ENCODE measurements at regions not wholly inside any gene's neighbourhood (a gene's known extent, or its start where the extent isn't known, plus 50 kb on each side); places are given as distances from the start of the nearest gene placed in this dataset.
"Not testable (repeated sequence)": the region's sequence is repeated elsewhere in the genome, so short reads cannot be mapped to it uniquely, and the experiment has no call there.

DNA sequence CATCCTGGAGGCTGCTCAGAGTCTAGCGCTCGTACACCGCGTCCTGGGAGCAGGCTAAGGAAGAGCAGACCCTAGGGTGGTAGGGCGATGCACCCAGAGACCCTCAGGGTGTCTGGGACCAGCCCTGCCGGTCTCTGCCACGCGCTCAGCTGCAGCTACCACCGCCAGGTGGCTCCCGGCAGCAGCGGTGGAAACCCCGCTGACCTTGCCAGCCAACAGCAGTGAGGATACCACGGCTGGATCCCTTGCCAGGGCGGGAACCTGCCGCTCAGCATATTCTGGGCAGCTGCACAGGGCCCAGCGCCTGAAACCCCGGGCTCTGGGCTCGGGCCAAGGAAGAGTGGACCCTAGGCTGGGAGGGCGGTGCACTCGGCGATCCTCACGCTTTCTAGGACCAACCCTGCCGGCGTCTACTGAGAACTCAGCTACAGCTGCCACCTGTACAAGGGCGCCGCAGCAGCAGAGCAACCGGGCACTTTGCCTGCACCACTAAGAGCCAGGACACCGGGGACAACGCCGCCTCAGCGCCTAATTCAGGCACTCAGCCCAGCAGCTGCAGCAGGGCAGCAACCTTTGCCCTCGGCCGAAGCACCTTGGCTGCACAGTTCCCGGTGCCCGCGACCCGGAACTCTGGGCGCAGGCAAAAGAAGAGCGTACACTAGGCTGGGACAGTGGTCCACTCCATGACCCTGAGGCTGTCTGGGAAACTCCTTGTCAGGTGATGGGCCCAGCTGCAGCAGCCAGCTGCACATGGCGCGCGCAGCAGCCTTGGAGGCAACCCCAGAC is 80.8 kb downstream of the POTEB2 start:
- H3K23ac ChIP-seq (ENCODE audit: low read depth, low read length); DNase-seq; H3K9me1 ChIP-seq (ENCODE audit: insufficient read depth, low read length); H2AK9ac ChIP-seq (replicated peaks; ENCODE audit: low read depth, low read length, poor library complexity); H3K4me1 ChIP-seq (ENCODE audit: control insufficient read depth, insufficient read depth, low read length); BruUV-seq (replicated peaks); H3K27ac ChIP-seq (ENCODE audit: insufficient read depth, low read length); intact Hi-C loops (cut with micrococcal nuclease); H3K14ac ChIP-seq (replicated peaks; ENCODE audit: low read depth, low read length); H3K79me1 ChIP-seq (ENCODE audit: low read depth in 1 of 2, low read length in 2 of 2); H2AK5ac ChIP-seq (ENCODE audit: low read depth, low read length); H3K27me3 ChIP-seq (ENCODE audit: control insufficient read depth, insufficient read depth, low read length); H4K5ac ChIP-seq (ENCODE audit: low read depth, low read length); H4K91ac ChIP-seq (ENCODE audit: insufficient read depth, low read depth, low read length); H3K18ac ChIP-seq (ENCODE audit: low read depth, low read length); H2BK15ac ChIP-seq (ENCODE audit: low read depth, low read length); H3K36me3 ChIP-seq (ENCODE audit: control insufficient read depth, insufficient read depth, low read length); H2AFZ ChIP-seq (replicated peaks; ENCODE audit: low read length, poor library complexity); H3K4me2 ChIP-seq (ENCODE audit: low read depth, low read length); H2BK120ac ChIP-seq (ENCODE audit: low read depth, low read length); H3K56ac ChIP-seq (ENCODE audit: extremely low read depth, insufficient read depth, low read length); ATAC-seq (ENCODE audit: low read depth); H3K4ac ChIP-seq (ENCODE audit: low read depth, low read length); H2BK20ac ChIP-seq (ENCODE audit: low read depth, low read length); H2BK5ac ChIP-seq (ENCODE audit: low read depth, low read length, poor library complexity, severe bottlenecking); CTCF ChIA-PET; H3K9ac ChIP-seq (ENCODE audit: low read depth, low read length); H4K8ac ChIP-seq (ENCODE audit: low read depth in 2 of 2, low read length in 2 of 2); H3K4me3 ChIP-seq (ENCODE audit: insufficient read depth, low read depth, low read length); dilution Hi-C loops (cut with HindIII; ENCODE audit: low sequenced_read_pairs, unreplicated experiment); H3K9me3 ChIP-seq (ENCODE audit: control insufficient read depth, insufficient read depth, low read length); H4K20me1 ChIP-seq (ENCODE audit: insufficient read depth, low read length); in situ Hi-C loops (cut with MboI; ENCODE audit: low sequenced_read_pairs); POLR2A ChIA-PET (ENCODE audit: unreplicated experiment): not testable (repeated sequence)
- no CpG with 5 or more reads among the region's 42 CpGs for WGBS, 2 experiments (ENCODE audit: extremely low coverage in 2 of 2, insufficient read length in 1 of 2)

GRCh38 chr15:20783598-20784184 is 82.4 kb downstream of the POTEB2 start:
- H3K14ac ChIP-seq (replicated peaks; ENCODE audit: low read depth, low read length); in situ Hi-C loops (cut with MboI; ENCODE audit: low sequenced_read_pairs): not testable (repeated sequence)

More at GRCh38 chr15:20783598-20784184, 82.4 kb downstream of the POTEB2 start:
- H3K36me3 ChIP-seq (ENCODE audit: control insufficient read depth, insufficient read depth, low read length); H3K18ac ChIP-seq (ENCODE audit: low read depth, low read length); H3K4ac ChIP-seq (ENCODE audit: low read depth, low read length); DNase-seq; dilution Hi-C loops (cut with HindIII; ENCODE audit: low sequenced_read_pairs, unreplicated experiment); H3K79me1 ChIP-seq (ENCODE audit: low read depth in 1 of 2, low read length in 2 of 2); H2BK15ac ChIP-seq (ENCODE audit: low read depth, low read length); H3K23ac ChIP-seq (ENCODE audit: low read depth, low read length); H4K20me1 ChIP-seq (ENCODE audit: insufficient read depth, low read length); H3K9me1 ChIP-seq (ENCODE audit: insufficient read depth, low read length); ATAC-seq (ENCODE audit: low read depth); CTCF ChIA-PET; H2BK20ac ChIP-seq (ENCODE audit: low read depth, low read length); H2AK9ac ChIP-seq (replicated peaks; ENCODE audit: low read depth, low read length, poor library complexity); H3K9ac ChIP-seq (ENCODE audit: low read depth, low read length); H3K56ac ChIP-seq (ENCODE audit: extremely low read depth, insufficient read depth, low read length); H2AFZ ChIP-seq (replicated peaks; ENCODE audit: low read length, poor library complexity); H4K8ac ChIP-seq (ENCODE audit: low read depth in 2 of 2, low read length in 2 of 2); BruUV-seq (replicated peaks); H3K4me2 ChIP-seq (ENCODE audit: low read depth, low read length); intact Hi-C loops (cut with micrococcal nuclease); H2BK120ac ChIP-seq (ENCODE audit: low read depth, low read length); H2BK5ac ChIP-seq (ENCODE audit: low read depth, low read length, poor library complexity, severe bottlenecking); H3K27ac ChIP-seq (ENCODE audit: insufficient read depth, low read length); H2AK5ac ChIP-seq (ENCODE audit: low read depth, low read length); H3K4me1 ChIP-seq (ENCODE audit: control insufficient read depth, insufficient read depth, low read length); H3K27me3 ChIP-seq (ENCODE audit: control insufficient read depth, insufficient read depth, low read length); H4K91ac ChIP-seq (ENCODE audit: insufficient read depth, low read depth, low read length); POLR2A ChIA-PET (ENCODE audit: unreplicated experiment); H3K9me3 ChIP-seq (ENCODE audit: control insufficient read depth, insufficient read depth, low read length); H4K5ac ChIP-seq (ENCODE audit: low read depth, low read length); H3K4me3 ChIP-seq (ENCODE audit: insufficient read depth, low read depth, low read length): not testable (repeated sequence)
- no CpG with 5 or more reads among the region's 36 CpGs for WGBS, 2 experiments (ENCODE audit: extremely low coverage in 2 of 2, insufficient read length in 1 of 2)
